Loucy (cell line): ENCODE measurements at regions not wholly inside any gene's neighbourhood (a gene's known extent, or its start where the extent isn't known, plus 50 kb on each side); places are given as distances from the start of the nearest gene placed in this dataset.

Experiments used
- H2AFZ ChIP-seq: fragments of 200-600 bp; sonication (generic); 2 replicates; pipeline ENCODE4 v1.6.0; 2016; ENCODE audit warnings: antibody characterized with exemption, mild to moderate bottlenecking, low read length, moderate library complexity
- H3F3A ChIP-seq: fragments of 200-600 bp; 2 replicates; pipeline ENCODE4 v1.6.0; 2016; ENCODE audit warnings: antibody characterized with exemption, low read depth, mild to moderate bottlenecking
- H3K27me3 ChIP-seq: fragments of 200-600 bp; sonication (generic); 2 replicates; pipeline ENCODE4 v1.6.1; 2014; ENCODE audit warnings: low read length, mild to moderate bottlenecking; ENCODE audit not compliant: insufficient read depth, poor library complexity, severe bottlenecking
- H3K36me3 ChIP-seq: fragments of 200-600 bp; sonication (generic); 2 replicates; pipeline ENCODE4 v1.6.1; 2016; ENCODE audit warnings: low read length; ENCODE audit not compliant: insufficient read depth
- H3K4me1 ChIP-seq: fragments of 200-600 bp; sonication (generic); 2 replicates; pipeline ENCODE4 v1.5.1; 2014; ENCODE audit warnings: low read length, mild to moderate bottlenecking; ENCODE audit not compliant: insufficient read depth, poor library complexity, severe bottlenecking
- H3K4me2 ChIP-seq: fragments of 200-600 bp; sonication (generic); 2 replicates; pipeline ENCODE4 v1.6.0; 2014; ENCODE audit warnings: antibody characterized with exemption, low read length, low read depth, mild to moderate bottlenecking; ENCODE audit not compliant: poor library complexity, severe bottlenecking
- H3K4me3 ChIP-seq: fragments of 200-600 bp; sonication (generic); 2 replicates; pipeline ENCODE4 v1.5.1; 2014; ENCODE audit warnings: low read length, mild to moderate bottlenecking, mixed read lengths; ENCODE audit not compliant: poor library complexity, severe bottlenecking
- H3K79me2 ChIP-seq: fragments of 200-600 bp; sonication (generic); 2 replicates; pipeline ENCODE4 v1.6.1; 2014; ENCODE audit warnings: low read length; ENCODE audit not compliant: insufficient read depth
- H3K9ac ChIP-seq: fragments of 200-600 bp; sonication (generic); 2 replicates; pipeline ENCODE4 v1.6.0; 2014; ENCODE audit warnings: mild to moderate bottlenecking, low read depth, low read length, moderate library complexity; ENCODE audit not compliant: poor library complexity, severe bottlenecking
- H3K9me2 ChIP-seq: fragments of 200-600 bp; sonication (generic); replicated peaks from 2 replicates; pipeline ENCODE4 v1.6.1; 2016; ENCODE audit warnings: low read depth, low read length, mixed read lengths
- H3K9me3 ChIP-seq: fragments of 200-600 bp; sonication (generic); 2 replicates; pipeline ENCODE4 v1.6.1; 2014; ENCODE audit warnings: mild to moderate bottlenecking, antibody characterized with exemption, low read length, low read depth; ENCODE audit not compliant: insufficient read depth
- H4K20me1 ChIP-seq: fragments of 200-600 bp; sonication (generic); 2 replicates; pipeline ENCODE4 v1.6.0; 2014; ENCODE audit warnings: antibody characterized with exemption, low read length, mild to moderate bottlenecking; ENCODE audit not compliant: insufficient read depth, poor library complexity, severe bottlenecking
- EZH2phosphoT487 ChIP-seq: fragments of 200-600 bp; IDR thresholded peaks from 2 replicates; pipeline ENCODE4 v1.6.1; 2018; ENCODE audit warnings: antibody characterized with exemption, mild to moderate bottlenecking, moderate library complexity, borderline replicate concordance
- TF ChIP-seq, protein P1 (sequence below): fragments of 200-600 bp; sonication (generic); conservative IDR thresholded peaks from 2 replicates; pipeline ENCODE4 v1.5.1; 2014; ENCODE audit warnings: mild to moderate bottlenecking, antibody characterized with exemption, low read length

DNA sequence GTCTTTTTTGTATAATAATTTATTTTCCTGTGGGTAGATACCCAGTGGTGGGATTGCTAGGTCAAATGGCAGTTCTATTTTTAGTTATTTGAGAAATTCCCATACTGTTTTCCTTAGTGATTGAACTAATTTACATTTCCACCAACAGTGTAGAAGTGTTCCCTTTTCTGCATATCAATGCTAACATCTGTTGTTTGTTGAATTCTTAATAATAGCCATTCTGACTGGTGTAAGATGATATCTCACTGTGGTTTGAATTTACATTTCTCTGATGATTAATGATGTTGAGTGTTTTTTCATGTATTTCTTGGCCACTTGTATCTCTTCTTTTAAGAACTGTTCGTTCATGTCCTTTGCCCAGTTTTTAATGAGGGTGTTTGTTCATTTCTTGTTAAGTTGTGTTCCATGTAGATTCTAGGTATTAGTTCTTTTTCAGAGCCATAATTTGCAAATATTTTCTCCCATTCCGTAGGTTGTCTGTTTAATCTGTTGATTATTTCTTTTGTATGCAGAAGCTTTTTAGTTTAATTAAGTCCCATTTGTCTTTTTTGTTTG is 713.3 kb upstream of the EPHA6 start:
- Histone ChIP-seq H2AFZ (no peak overlapping the region), H3F3A (no peaks in the 10 kb centered on the region), H3K4me1 (no peaks in the 10 kb centered on the region), H3K9me2 (no peaks in the 10 kb centered on the region), H3K79me2 (no peaks in the 10 kb centered on the region), H3K9ac (no peak overlapping the region), H3K4me2 (no peak overlapping the region), H3K36me3 (no peaks in the 10 kb centered on the region), H3K9me3 (no peaks in the 10 kb centered on the region), H3K4me3 (no peak overlapping the region), H3K27me3 (no peaks in the 10 kb centered on the region), H4K20me1 (no peaks in the 10 kb centered on the region)
- TF ChIP-seq EZH2phosphoT487: no peak
- TF ChIP-seq, protein P1, sequence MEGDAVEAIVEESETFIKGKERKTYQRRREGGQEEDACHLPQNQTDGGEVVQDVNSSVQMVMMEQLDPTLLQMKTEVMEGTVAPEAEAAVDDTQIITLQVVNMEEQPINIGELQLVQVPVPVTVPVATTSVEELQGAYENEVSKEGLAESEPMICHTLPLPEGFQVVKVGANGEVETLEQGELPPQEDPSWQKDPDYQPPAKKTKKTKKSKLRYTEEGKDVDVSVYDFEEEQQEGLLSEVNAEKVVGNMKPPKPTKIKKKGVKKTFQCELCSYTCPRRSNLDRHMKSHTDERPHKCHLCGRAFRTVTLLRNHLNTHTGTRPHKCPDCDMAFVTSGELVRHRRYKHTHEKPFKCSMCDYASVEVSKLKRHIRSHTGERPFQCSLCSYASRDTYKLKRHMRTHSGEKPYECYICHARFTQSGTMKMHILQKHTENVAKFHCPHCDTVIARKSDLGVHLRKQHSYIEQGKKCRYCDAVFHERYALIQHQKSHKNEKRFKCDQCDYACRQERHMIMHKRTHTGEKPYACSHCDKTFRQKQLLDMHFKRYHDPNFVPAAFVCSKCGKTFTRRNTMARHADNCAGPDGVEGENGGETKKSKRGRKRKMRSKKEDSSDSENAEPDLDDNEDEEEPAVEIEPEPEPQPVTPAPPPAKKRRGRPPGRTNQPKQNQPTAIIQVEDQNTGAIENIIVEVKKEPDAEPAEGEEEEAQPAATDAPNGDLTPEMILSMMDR: no peak

DNA sequence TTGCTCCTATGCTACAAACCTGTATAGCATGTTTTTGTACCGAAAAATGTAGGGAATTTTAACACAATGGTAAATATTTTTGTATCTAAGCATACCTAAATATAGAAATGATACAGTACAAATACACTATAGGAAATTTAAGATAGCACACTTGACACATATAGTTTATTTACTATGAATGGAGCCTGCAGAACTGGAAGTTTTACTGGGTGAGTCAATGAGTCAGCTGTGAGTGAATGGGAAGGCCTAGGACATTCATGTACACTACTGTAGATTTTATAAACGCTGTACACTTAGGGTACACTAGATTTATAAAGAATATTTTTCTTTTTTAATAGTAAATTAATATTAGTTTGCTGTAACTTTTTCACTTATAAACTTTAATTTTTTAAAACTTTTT is 707.7 kb upstream of the EPHA6 start:
- Histone ChIP-seq H3K4me3 (no peak overlapping the region), H2AFZ (no peak overlapping the region), H4K20me1 (no peaks in the 10 kb centered on the region), H3F3A (no peaks in the 10 kb centered on the region), H3K4me1 (no peaks in the 10 kb centered on the region), H3K27me3 (no peaks in the 10 kb centered on the region), H3K36me3 (no peaks in the 10 kb centered on the region), H3K9me2 (no peaks in the 10 kb centered on the region), H3K9ac (no peak overlapping the region), H3K9me3 (no peaks in the 10 kb centered on the region), H3K79me2 (no peaks in the 10 kb centered on the region), H3K4me2 (no peak overlapping the region)
- TF ChIP-seq, protein P1: no peak
- no peak for TF ChIP-seq EZH2phosphoT487
